Prostate gland (tissue), 2 donors: ENCODE measurements at regions not wholly inside any gene's neighbourhood (a gene's known extent, or its start where the extent isn't known, plus 50 kb on each side); places are given as distances from the start of the nearest gene placed in this dataset.

ENCODE experiments used
- CTCF ChIP-seq, 4 experiments: fragments of 200-600 bp in 2 of 4; fragments of 450-650 bp in 2 of 4; sonication (generic) in 2 of 4; IDR thresholded peaks; 1 replicate in 3 of 4; 2 replicates in 1 of 4; pipeline ENCODE4 v1.5.1; 2016 to 2019; ENCODE audit warnings: antibody characterized with exemption in 4 of 4, mild to moderate bottlenecking in 2 of 4, moderate library complexity in 2 of 4
- POLR2A ChIP-seq: fragments of 450-650 bp; IDR thresholded peaks from one replicate; pipeline ENCODE4 v1.6.1; 2016; ENCODE audit warnings: antibody characterized with exemption, mild to moderate bottlenecking
- POLR2AphosphoS5 ChIP-seq: sonication (generic); formaldehyde crosslinking; IDR thresholded peaks from one replicate; pipeline ENCODE4 v1.6.1; 2017; ENCODE audit warnings: antibody characterized with exemption

GRCh38 chrX:110519501-110519900 is 160.9 kb downstream of the RTL9 start:
- no peak for TF ChIP-seq POLR2A
- no peak for TF ChIP-seq CTCF (IDR thresholded peaks at IDR 0.05)
- TF ChIP-seq POLR2AphosphoS5, result no peak
